CD4-positive, alpha-beta T cell (primary cell): ENCODE measurements at regions not wholly inside any gene's neighbourhood (a gene's known extent, or its start where the extent isn't known, plus 50 kb on each side); places are given as distances from the start of the nearest gene placed in this dataset.

Experiments
- ATAC-seq: fragments of 200-7000 bp; cut with Tn5 transposase; one replicate; pipeline ENCODE4 v1.10.0; 2022; ENCODE audit warnings: mild to moderate bottlenecking; ENCODE audit not compliant: poor library complexity
- CTCF ChIA-PET: fragments of 350-600 bp; sonication (Branson Sonifier 250); formaldehyde crosslinking; loops from one replicate; lab custom pipeline; 2021; ENCODE audit warnings: antibody characterized with exemption, inconsistent platforms; lab: Charles Lee
- POLR2A ChIA-PET: fragments of 350-600 bp; sonication (Branson Sonifier 250); formaldehyde crosslinking; loops from one replicate; lab custom pipeline; 2021; ENCODE audit warnings: antibody characterized with exemption, inconsistent platforms; lab: Charles Lee
- DNase-seq, 14 experiments: peaks; one replicate each; pipeline ENCODE4 v3.0.0-alpha.2; 2013 to 2020; ENCODE audit warnings: mixed read lengths in 2 of 14
- H3K27ac ChIP-seq, 2 donors: one replicate each; pipeline versions ENCODE4 v1.5.1 to v1.7.0; 2013; ENCODE audit warnings: low read length in 2 of 2, low read depth in 1 of 2, mild to moderate bottlenecking in 1 of 2
- H3K27me3 ChIP-seq, 2 experiments: 1 replicate in 1 of 2; 2 replicates in 1 of 2; pipeline versions ENCODE4 v1.6.1 to v1.7.0; 2013; ENCODE audit warnings: low read length in 2 of 2, control low read depth in 1 of 2, mild to moderate bottlenecking in 1 of 2, moderate library complexity in 1 of 2; ENCODE audit not compliant: insufficient read depth in 2 of 2, control insufficient read depth in 1 of 2
- H3K36me3 ChIP-seq: one replicate; pipeline ENCODE4 v1.6.1; 2013; ENCODE audit warnings: low read length, control low read depth; ENCODE audit not compliant: insufficient read depth
- H3K4me1 ChIP-seq: one replicate; pipeline ENCODE4 v1.6.1; 2013; ENCODE audit warnings: low read length, control low read depth; ENCODE audit not compliant: insufficient read depth
- H3K4me3 ChIP-seq: one replicate; pipeline ENCODE4 v1.5.1; 2013; ENCODE audit warnings: mild to moderate bottlenecking, low read length, moderate library complexity
- H3K9me3 ChIP-seq, 2 experiments: 1 replicate in 1 of 2; 2 replicates in 1 of 2; pipeline versions ENCODE4 v1.6.1 to v1.7.0; 2013; ENCODE audit warnings: low read length in 2 of 2, mild to moderate bottlenecking in 2 of 2, control low read depth in 1 of 2, moderate library complexity in 1 of 2; ENCODE audit not compliant: control insufficient read depth in 1 of 2, insufficient read depth in 1 of 2
- H3K27ac Mint-ChIP-seq: one replicate; pipeline ENCODE4 v1.8.0; 2020; ENCODE audit warnings: mixed read lengths
- H3K27me3 Mint-ChIP-seq: one replicate; pipeline ENCODE4 v1.8.0; 2021; ENCODE audit warnings: mixed read lengths
- H3K36me3 Mint-ChIP-seq: one replicate; pipeline ENCODE4 v1.8.0; 2021; ENCODE audit warnings: low read depth, mixed read lengths
- H3K4me1 Mint-ChIP-seq: one replicate; pipeline ENCODE4 v1.8.0; 2021; ENCODE audit warnings: low read depth, mixed read lengths
- H3K4me3 Mint-ChIP-seq: one replicate; pipeline ENCODE4 v1.8.0; 2020; ENCODE audit warnings: mild to moderate bottlenecking, mixed read lengths
- H3K9me3 Mint-ChIP-seq: one replicate; pipeline ENCODE4 v1.8.0; 2020; ENCODE audit warnings: mixed read lengths
- intact Hi-C, 2 experiments: fragments of 100-400 bp; cut with DNase I in 1 of 2; cut with micrococcal nuclease in 1 of 2; formaldehyde crosslinking; loops; one replicate each; pipeline versions ENCODE4 v1.15.1 to v1.9.0; 2023 to 2025; cut with DNase I, micrococcal nuclease
- TF ChIP-seq, protein P1 (sequence below): fragments of 200-600 bp; IDR thresholded peaks from one replicate; pipeline ENCODE4 v1.8.0; 2022; ENCODE audit warnings: antibody characterized with exemption, mild to moderate bottlenecking

DNA sequence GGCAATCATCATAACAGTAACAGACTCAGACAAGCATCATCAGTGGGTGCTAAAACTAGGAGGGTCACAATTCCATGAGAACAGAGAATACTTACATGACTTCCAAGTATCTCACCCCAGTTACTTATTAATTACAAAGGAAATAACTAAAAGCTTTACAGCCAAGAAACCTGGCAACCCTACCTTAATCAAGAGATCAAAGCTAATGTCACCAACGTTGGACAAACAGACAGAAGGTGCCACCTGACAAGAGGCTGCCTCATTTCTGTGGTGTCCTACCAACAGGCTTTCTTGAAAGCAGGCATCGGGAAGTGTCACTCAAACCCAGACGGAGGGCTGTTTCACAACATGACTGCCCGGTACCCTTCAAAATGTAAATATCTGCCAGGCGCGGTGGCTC, 84.6 kb downstream of the RMI2 start:
- H3K4me1 Mint-ChIP-seq, result no peaks in the 10 kb centered on the region
- ATAC-seq (no peak), DNase-seq (no peak)
- ChIA-PET POLR2A (no interaction called here), CTCF (no interaction called here)
- no peaks in the 10 kb centered on the region for H3K9me3 ChIP-seq
- H3K27me3 ChIP-seq, result no peaks in the 10 kb centered on the region
- H3K27ac Mint-ChIP-seq, result no peak overlapping the region
- no peaks in the 10 kb centered on the region for H3K27me3 Mint-ChIP-seq
- H3K36me3 Mint-ChIP-seq, result no peaks in the 10 kb centered on the region
- H3K27ac ChIP-seq, result no peak overlapping the region
- H3K4me3 ChIP-seq, result no peak overlapping the region
- H3K4me1 ChIP-seq, result no peaks in the 10 kb centered on the region
- H3K36me3 ChIP-seq, result no peaks in the 10 kb centered on the region
- TF ChIP-seq, protein P1, sequence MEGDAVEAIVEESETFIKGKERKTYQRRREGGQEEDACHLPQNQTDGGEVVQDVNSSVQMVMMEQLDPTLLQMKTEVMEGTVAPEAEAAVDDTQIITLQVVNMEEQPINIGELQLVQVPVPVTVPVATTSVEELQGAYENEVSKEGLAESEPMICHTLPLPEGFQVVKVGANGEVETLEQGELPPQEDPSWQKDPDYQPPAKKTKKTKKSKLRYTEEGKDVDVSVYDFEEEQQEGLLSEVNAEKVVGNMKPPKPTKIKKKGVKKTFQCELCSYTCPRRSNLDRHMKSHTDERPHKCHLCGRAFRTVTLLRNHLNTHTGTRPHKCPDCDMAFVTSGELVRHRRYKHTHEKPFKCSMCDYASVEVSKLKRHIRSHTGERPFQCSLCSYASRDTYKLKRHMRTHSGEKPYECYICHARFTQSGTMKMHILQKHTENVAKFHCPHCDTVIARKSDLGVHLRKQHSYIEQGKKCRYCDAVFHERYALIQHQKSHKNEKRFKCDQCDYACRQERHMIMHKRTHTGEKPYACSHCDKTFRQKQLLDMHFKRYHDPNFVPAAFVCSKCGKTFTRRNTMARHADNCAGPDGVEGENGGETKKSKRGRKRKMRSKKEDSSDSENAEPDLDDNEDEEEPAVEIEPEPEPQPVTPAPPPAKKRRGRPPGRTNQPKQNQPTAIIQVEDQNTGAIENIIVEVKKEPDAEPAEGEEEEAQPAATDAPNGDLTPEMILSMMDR, result no peak
- H3K9me3 Mint-ChIP-seq, result peaks cover 2% of the 10 kb centered on the region
- intact Hi-C loops, result no loop called here
- H3K4me3 Mint-ChIP-seq, result no peak overlapping the region

DNA sequence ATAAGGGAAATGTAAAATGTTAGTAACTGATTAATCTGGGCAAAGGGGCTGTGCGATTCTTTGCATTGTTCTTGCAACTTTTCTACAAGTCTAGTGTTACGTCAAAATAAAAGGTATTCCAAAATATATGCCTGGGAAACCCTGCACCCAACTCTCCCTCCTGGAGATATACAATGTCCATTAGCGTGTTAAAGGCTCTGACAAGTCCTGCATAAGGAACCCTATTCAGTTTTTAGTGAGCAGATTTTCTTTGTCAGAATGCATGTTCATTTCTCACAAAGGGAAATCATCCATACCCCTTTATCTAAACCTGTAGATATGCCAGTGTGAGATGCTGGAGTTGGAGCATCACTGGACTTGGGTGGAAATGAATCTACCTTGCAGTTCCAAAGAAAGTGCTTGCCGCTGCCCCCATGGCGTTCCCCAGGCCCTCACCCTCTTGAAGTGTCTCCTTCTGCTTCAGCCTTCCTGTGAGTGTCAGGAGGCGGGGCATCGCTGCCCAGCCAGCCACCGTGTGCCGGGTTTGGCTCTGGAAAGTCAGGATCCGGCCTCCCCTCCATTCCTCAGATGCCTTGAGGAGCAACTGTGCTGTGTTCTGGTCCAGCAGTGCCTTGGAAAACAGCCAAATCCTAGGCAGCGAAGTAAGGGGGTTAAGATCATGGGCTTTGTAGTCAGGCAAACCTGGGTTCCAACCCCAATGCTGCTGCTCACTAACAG, 85.5 kb downstream of the RMI2 start:
- TF ChIP-seq, protein P1, result no peak
- H3K27me3 ChIP-seq, result no peaks in the 10 kb centered on the region
- Mint-ChIP-seq H3K27ac (no peak overlapping the region), H3K9me3 (peaks cover 2% of the 10 kb centered on the region), H3K4me1 (no peaks in the 10 kb centered on the region), H3K36me3 (no peaks in the 10 kb centered on the region), H3K4me3 (no peak overlapping the region), H3K27me3 (no peaks in the 10 kb centered on the region)
- intact Hi-C loops, result no loop called here
- no peaks in the 10 kb centered on the region for H3K4me1 ChIP-seq
- H3K9me3 ChIP-seq, result no peaks in the 10 kb centered on the region
- no peak overlapping the region for H3K4me3 ChIP-seq
- CTCF ChIA-PET, result no interaction called here
- no peak overlapping the region for H3K27ac ChIP-seq
- H3K36me3 ChIP-seq, result no peaks in the 10 kb centered on the region
- DNase-seq (no peak), ATAC-seq (no peak)
- POLR2A ChIA-PET, result no interaction called here

DNA sequence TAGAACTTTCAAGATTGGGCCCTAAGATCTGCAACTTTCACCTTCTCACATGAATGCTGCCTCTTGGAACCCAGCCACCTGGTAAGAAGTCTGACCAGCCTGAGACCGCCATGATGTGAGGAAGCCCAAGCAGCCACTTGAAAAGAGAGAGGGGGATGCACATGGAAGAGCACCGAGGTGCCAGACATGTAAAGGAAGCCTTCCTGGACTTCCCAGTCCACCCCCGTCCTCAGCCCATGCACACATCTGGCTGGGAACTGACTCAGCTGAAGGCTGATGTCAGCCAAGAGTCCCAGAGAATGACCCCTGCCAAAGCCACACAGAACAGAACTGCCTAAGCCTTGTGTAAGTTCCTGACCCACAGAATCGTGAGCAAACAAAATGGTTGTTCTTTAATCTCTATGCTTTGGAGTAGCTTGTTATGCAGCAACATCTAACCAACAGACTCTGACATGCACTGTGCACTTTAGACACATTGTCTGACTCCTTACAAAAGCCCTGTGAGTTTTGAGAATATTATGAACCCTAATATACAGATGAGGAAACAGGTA, 86.7 kb downstream of the RMI2 start:
- Mint-ChIP-seq H3K36me3 (no peaks in the 10 kb centered on the region), H3K4me1 (no peaks in the 10 kb centered on the region), H3K4me3 (no peak overlapping the region), H3K9me3 (peaks cover 2% of the 10 kb centered on the region), H3K27me3 (no peaks in the 10 kb centered on the region), H3K27ac (no peak overlapping the region)
- TF ChIP-seq, protein P1, result no peak
- no peak for ATAC-seq
- H3K4me3 ChIP-seq, result no peak overlapping the region
- DNase-seq, result no peak
- no peak overlapping the region for H3K27ac ChIP-seq
- POLR2A ChIA-PET, result no interaction called here
- intact Hi-C loops, result no loop called here
- no peaks in the 10 kb centered on the region for H3K4me1 ChIP-seq
- CTCF ChIA-PET, result interaction anchor here (1.1 kb wide), 1 partner anchor 24 kb away, joined by 3 read pairs; no protein-coding TSS in a partner anchor
- H3K36me3 ChIP-seq, result no peaks in the 10 kb centered on the region
- no peaks in the 10 kb centered on the region for H3K9me3 ChIP-seq
- H3K27me3 ChIP-seq, result no peaks in the 10 kb centered on the region
